ENCODE measurements at regions not wholly inside any gene's neighbourhood (a gene's known extent, or its start where the extent isn't known, plus 50 kb on each side); places are given as distances from the start of the nearest gene placed in this dataset.

- no peaks in the 10 kb centered on the region for H3K9me3 ChIP-seq (ENCODE audit: low read length)
- ChIA-PET CTCF (no interaction called here), POLR2A (ENCODE audit: unreplicated experiment) (no interaction called here)
- intact Hi-C loops (cut with micrococcal nuclease), result no loop called here
- no peaks in the 10 kb centered on the region for H3F3A ChIP-seq (ENCODE audit: low read length, unreplicated experiment)
- no peak overlapping the region for H3K9ac ChIP-seq (ENCODE audit: low read length)
- TF ChIP-seq EZH2 (IDR thresholded peaks at IDR 0.05; ENCODE audit: low read length, unreplicated experiment), result no peak
- TF ChIP-seq CTCF (conservative IDR thresholded peaks at IDR 0.05; ENCODE audit: low read depth, low read length), result no peak
- no peak for TF ChIP-seq EZH2phosphoT487 (IDR thresholded peaks at IDR 0.05; ENCODE audit: borderline replicate concordance, low read length)
- no peak overlapping the region for H2AFZ ChIP-seq (ENCODE audit: low read length)
- ATAC-seq (no peak), DNase-seq (no peak)
- H3K4me1 ChIP-seq (ENCODE audit: insufficient read depth, low read length), result peaks cover 10% of the 10 kb centered on the region
- H3K27me3 ChIP-seq (ENCODE audit: low read length), result peaks cover 86% of the 10 kb centered on the region
- no TSS peak for BruUV-seq (replicated peaks)
- H4K20me1 ChIP-seq (ENCODE audit: low read length), result no peaks in the 10 kb centered on the region
- no peaks in the 10 kb centered on the region for H3K79me2 ChIP-seq (ENCODE audit: low read length)
- no peaks in the 10 kb centered on the region for H3K36me3 ChIP-seq (ENCODE audit: low read depth, low read length)
- no peak overlapping the region for H3K27ac ChIP-seq (ENCODE audit: low read length)
- no peak overlapping the region for H3K4me2 ChIP-seq (ENCODE audit: low read length)
- H3K9me2 ChIP-seq (replicated peaks; ENCODE audit: low read length), result no peaks in the 10 kb centered on the region
- no peak overlapping the region for H3K4me3 ChIP-seq (ENCODE audit: low read length)
Observed at GRCh38 chr17:77641718-77642117, 316.8 kb upstream of the TNRC6C start.

GRCh38 chr17:77644181-77645071, 314.1 kb upstream of the TNRC6C start:
- Histone ChIP-seq H3K9ac (ENCODE audit: low read length) (no peak overlapping the region), H4K20me1 (ENCODE audit: low read length) (no peaks in the 10 kb centered on the region), H3K9me2 (replicated peaks; ENCODE audit: low read length) (no peaks in the 10 kb centered on the region), H3K4me2 (ENCODE audit: low read length) (no peak overlapping the region), H3K27me3 (ENCODE audit: low read length) (peaks cover 61% of the 10 kb centered on the region), H3K4me1 (ENCODE audit: insufficient read depth, low read length) (peaks cover 12% of the 10 kb centered on the region), H2AFZ (ENCODE audit: low read length) (no peak overlapping the region), H3K36me3 (ENCODE audit: low read depth, low read length) (no peaks in the 10 kb centered on the region), H3K27ac (ENCODE audit: low read length) (no peak overlapping the region), H3K4me3 (ENCODE audit: low read length) (no peak overlapping the region), H3K79me2 (ENCODE audit: low read length) (no peaks in the 10 kb centered on the region), H3F3A (ENCODE audit: low read length, unreplicated experiment) (no peaks in the 10 kb centered on the region), H3K9me3 (ENCODE audit: low read length) (no peaks in the 10 kb centered on the region)
- ChIA-PET POLR2A (ENCODE audit: unreplicated experiment) (no interaction called here), CTCF (no interaction called here)
- intact Hi-C loops (cut with micrococcal nuclease), result no loop called here
- no peak for DNase-seq
- no TSS peak for BruUV-seq (replicated peaks)
- ATAC-seq, result no peak
- TF ChIP-seq CTCF (conservative IDR thresholded peaks at IDR 0.05; ENCODE audit: low read depth, low read length) (no peak), EZH2phosphoT487 (IDR thresholded peaks at IDR 0.05; ENCODE audit: borderline replicate concordance, low read length) (no peak), EZH2 (IDR thresholded peaks at IDR 0.05; ENCODE audit: low read length, unreplicated experiment) (no peak)

Data from PC-3 (cell line).